Activated T-cell treated with anti-CD3 and anti-CD28 coated beads, Interleukin-2, amount 50 U/mL, for 48 hours (primary cell): ENCODE measurements at regions not wholly inside any gene's neighbourhood (a gene's known extent, or its start where the extent isn't known, plus 50 kb on each side); places are given as distances from the start of the nearest gene placed in this dataset.
"Not testable (repeated sequence)": the region's sequence is repeated elsewhere in the genome, so short reads cannot be mapped to it uniquely, and the experiment has no call there.

Experiments
- DNase-seq, 2 experiments: peaks; one replicate each; pipeline ENCODE4 v3.0.0-alpha.2; 2020

GRCh38 chr7:21330462-21331178 lies 97.3 kb upstream of the SP4 start:
- no peak for DNase-seq

GRCh38 chr7:21334906-21335305 lies 93.0 kb upstream of the SP4 start:
- no peak for DNase-seq

GRCh38 chr7:21336743-21337142 lies 91.1 kb upstream of the SP4 start:
- DNase-seq = no peak

- peak; percentile 64 to 66 for DNase-seq
These were observed 89.1 kb upstream of the SP4 start for GRCh38 chr7:21338728-21339164.

GRCh38 chr7:21344900-21345299 lies 83.0 kb upstream of the SP4 start:
- DNase-seq = not testable (repeated sequence)

- DNase-seq = no peak
These were observed 82.5 kb upstream of the SP4 start for GRCh38 chr7:21345361-21345760.

- no peak for DNase-seq
These were observed 81.6 kb upstream of the SP4 start for GRCh38 chr7:21346297-21346696.

- no peak for DNase-seq
These were observed 75.1 kb upstream of the SP4 start for GRCh38 chr7:21352540-21353387.

GRCh38 chr7:21353388-21353780 lies 74.5 kb upstream of the SP4 start:
- DNase-seq = no peak

- no peak for DNase-seq
These were observed 73.6 kb upstream of the SP4 start for GRCh38 chr7:21354284-21354683.

GRCh38 chr7:21355406-21355874 lies 72.4 kb upstream of the SP4 start:
- peak in 1 of 2 experiments; percentile 54 for DNase-seq

GRCh38 chr7:21356616-21357015 lies 71.3 kb upstream of the SP4 start:
- no peak for DNase-seq

GRCh38 chr7:21357151-21358097 lies 70.5 kb upstream of the SP4 start:
- DNase-seq = no peak

GRCh38 chr7:21358648-21359047 lies 69.2 kb upstream of the SP4 start:
- no peak for DNase-seq

- no peak for DNase-seq
These were observed 68.7 kb upstream of the SP4 start for GRCh38 chr7:21359163-21359562.

GRCh38 chr7:21361413-21362125 lies 66.3 kb upstream of the SP4 start:
- no peak for DNase-seq

GRCh38 chr7:21364801-21365271 lies 63.0 kb upstream of the SP4 start:
- DNase-seq = no peak

GRCh38 chr7:21365866-21366624 lies 61.8 kb upstream of the SP4 start:
- no peak for DNase-seq

- DNase-seq = no peak
These were observed 60.8 kb upstream of the SP4 start for GRCh38 chr7:21367081-21367480.

GRCh38 chr7:21367537-21367936 lies 60.3 kb upstream of the SP4 start:
- DNase-seq = no peak

GRCh38 chr7:21368317-21368716 lies 59.6 kb upstream of the SP4 start:
- DNase-seq = no peak
